H1 (cell line): ENCODE measurements at regions not wholly inside any gene's neighbourhood (a gene's known extent, or its start where the extent isn't known, plus 50 kb on each side); places are given as distances from the start of the nearest gene placed in this dataset.

ENCODE experiments used
- CTCF ChIA-PET: fragments of 300-600 bp; sonication (Branson Sonifier 250); formaldehyde crosslinking; loops from one replicate; lab custom pipeline; 2021; ENCODE audit not compliant: partially characterized antibody; lab: Charles Lee
- POLR2A ChIA-PET: fragments of 300-600 bp; sonication (Branson Sonifier 250); formaldehyde crosslinking; loops from one replicate; lab custom pipeline; 2021; ENCODE audit warnings: inconsistent platforms; ENCODE audit not compliant: partially characterized antibody; lab: Charles Lee
- DNase-seq, 2 experiments: peaks; one replicate each; pipeline versions ENCODE4 v3.0.0 to v3.0.0-alpha.2; 2010 to 2022; ENCODE audit warnings: low spot score in 2 of 2, low read depth in 1 of 2, mixed read lengths in 1 of 2
- FAIRE-seq: peaks from 2 replicates; lab custom pipeline; 2011; peaks lifted over from hg19 to GRCh38; lab: Jason Lieb, UNC
- H2AFZ ChIP-seq: 2 replicates; pipeline ENCODE4 v1.8.1; 2012; ENCODE audit warnings: low read length, inconsistent platforms
- H2AK5ac ChIP-seq: 2 replicates; pipeline ENCODE4 v1.6.1; 2013; ENCODE audit warnings: low read depth, low read length
- H2BK120ac ChIP-seq: replicated peaks from 2 replicates; pipeline ENCODE3; 2013; ENCODE audit warnings: low read depth, low read length, inconsistent platforms
- H2BK12ac ChIP-seq: 2 replicates; pipeline ENCODE4 v1.6.1; 2013; ENCODE audit warnings: low read depth, low read length
- H2BK15ac ChIP-seq: 2 replicates; pipeline ENCODE4 v1.6.1; 2013; ENCODE audit warnings: low read length
- H2BK20ac ChIP-seq: 2 replicates; pipeline ENCODE4 v1.6.1; 2013; ENCODE audit warnings: low read length
- H2BK5ac ChIP-seq: 2 replicates; pipeline ENCODE4 v1.6.1; 2013; ENCODE audit warnings: low read depth, low read length
- H3K14ac ChIP-seq: 2 replicates; pipeline ENCODE4 v1.6.1; 2013; ENCODE audit warnings: inconsistent platforms; ENCODE audit not compliant: insufficient read length
- H3K18ac ChIP-seq: 2 replicates; pipeline ENCODE4 v1.6.1; 2013; ENCODE audit warnings: low read length; ENCODE audit errors: extremely low read depth
- H3K23ac ChIP-seq: 2 replicates; pipeline ENCODE4 v1.6.1; 2013; ENCODE audit warnings: inconsistent platforms; ENCODE audit not compliant: insufficient read length
- H3K23me2 ChIP-seq: 2 replicates; pipeline ENCODE4 v1.6.1; 2013; ENCODE audit warnings: low read depth, low read length
- H3K27ac ChIP-seq: 2 replicates; pipeline ENCODE4 v1.6.1; 2011; ENCODE audit warnings: low read depth, low read length, inconsistent platforms
- H3K27me3 ChIP-seq, 4 experiments: replicated peaks in 1 of 4; 1 replicate in 1 of 4; 2 replicates in 3 of 4; pipeline versions ENCODE4 v1.6.1 to v1.8.1; 2011 to 2013; ENCODE audit warnings: low read length in 3 of 4, mild to moderate bottlenecking in 3 of 4, inconsistent platforms in 2 of 4, mixed read lengths in 2 of 4, moderate library complexity in 1 of 4; ENCODE audit not compliant: control insufficient read depth in 3 of 4, insufficient read depth in 3 of 4; ENCODE audit errors: extremely low read depth in 1 of 4
- H3K36me3 ChIP-seq, 4 experiments: 2 replicates each; pipeline versions ENCODE4 v1.6.1 to v1.8.1; 2011 to 2013; ENCODE audit warnings: mild to moderate bottlenecking in 4 of 4, low read length in 3 of 4, moderate library complexity in 2 of 4, control low read depth in 1 of 4, inconsistent platforms in 1 of 4; ENCODE audit not compliant: insufficient read depth in 4 of 4, control insufficient read depth in 2 of 4
- H3K4ac ChIP-seq: replicated peaks from 2 replicates; pipeline ENCODE3; 2013; ENCODE audit warnings: low read length, low read depth, mixed read lengths, inconsistent platforms; ENCODE audit not compliant: insufficient read length
- H3K4me1 ChIP-seq, 4 experiments: replicated peaks in 1 of 4; 1 replicate in 1 of 4; 2 replicates in 3 of 4; pipeline versions ENCODE4 v1.6.1 to v1.8.1; 2011 to 2013; ENCODE audit warnings: low read length in 3 of 4, inconsistent platforms in 2 of 4, mixed read lengths in 1 of 4; ENCODE audit not compliant: insufficient read depth in 4 of 4, control insufficient read depth in 3 of 4
- H3K4me2 ChIP-seq, 2 experiments: 2 replicates each; pipeline versions ENCODE4 v1.6.1 to v1.8.1; 2011 to 2013; ENCODE audit warnings: low read depth in 2 of 2, low read length in 2 of 2, control low read depth in 1 of 2, inconsistent platforms in 1 of 2, mild to moderate bottlenecking in 1 of 2; ENCODE audit not compliant: insufficient read depth in 1 of 2
- H3K4me3 ChIP-seq, 4 experiments: fragments of 200-600, 300-600 bp in 1 of 4; sonication (generic), shearing (Covaris generic), sonication (Bioruptor Twin) in 1 of 4; 2 replicates each; pipeline versions ENCODE4 v1.5.1 to v1.8.1; 2011 to 2016; ENCODE audit warnings: low read length in 4 of 4, low read depth in 3 of 4, control low read depth in 2 of 4, inconsistent platforms in 2 of 4, mild to moderate bottlenecking in 2 of 4, mixed read lengths in 1 of 4, moderate library complexity in 1 of 4; ENCODE audit not compliant: insufficient read depth in 2 of 4; ENCODE audit errors: extremely low read depth in 1 of 4
- H3K56ac ChIP-seq: replicated peaks from 2 replicates; pipeline ENCODE3; 2013; ENCODE audit warnings: low read depth, mild to moderate bottlenecking, mixed read lengths, low read length, inconsistent platforms; ENCODE audit not compliant: insufficient read length
- H3K79me1 ChIP-seq: 2 replicates; pipeline ENCODE4 v1.6.1; 2013; ENCODE audit warnings: low read depth, low read length, control low read depth
- H3K79me2 ChIP-seq, 2 experiments: 2 replicates each; pipeline versions ENCODE4 v1.6.1 to v1.8.1; 2012 to 2013; ENCODE audit warnings: low read length in 2 of 2, mild to moderate bottlenecking in 2 of 2, inconsistent platforms in 1 of 2; ENCODE audit not compliant: insufficient read depth in 2 of 2, control insufficient read depth in 1 of 2
- H3K9ac ChIP-seq, 4 experiments: replicated peaks in 1 of 4; 1 replicate in 1 of 4; 2 replicates in 3 of 4; pipeline versions ENCODE4 v1.6.1 to v1.8.1; 2011 to 2013; ENCODE audit warnings: low read depth in 3 of 4, low read length in 3 of 4, control low read depth in 2 of 4, mild to moderate bottlenecking in 2 of 4, moderate library complexity in 2 of 4, inconsistent platforms in 1 of 4; ENCODE audit errors: extremely low read depth in 1 of 4
- H3K9me3 ChIP-seq, 2 experiments: 2 replicates each; pipeline versions ENCODE4 v1.6.1 to v1.8.1; 2012 to 2013; ENCODE audit warnings: mild to moderate bottlenecking in 2 of 2, moderate library complexity in 2 of 2, control low read depth in 1 of 2, inconsistent platforms in 1 of 2, low read depth in 1 of 2, low read length in 1 of 2, mixed read lengths in 1 of 2; ENCODE audit not compliant: insufficient read depth in 2 of 2
- H4K20me1 ChIP-seq, 2 experiments: replicated peaks in 1 of 2; 2 replicates each; pipeline versions ENCODE3 to v1.8.1; 2011 to 2013; ENCODE audit warnings: inconsistent platforms in 2 of 2, low read length in 2 of 2, mild to moderate bottlenecking in 1 of 2; ENCODE audit not compliant: insufficient read depth in 2 of 2, control insufficient read depth in 1 of 2
- H4K5ac ChIP-seq: 2 replicates; pipeline ENCODE4 v1.6.1; 2013; ENCODE audit warnings: low read length, low read depth, mixed read lengths, inconsistent platforms; ENCODE audit not compliant: insufficient read length
- H4K8ac ChIP-seq: 2 replicates; pipeline ENCODE4 v1.8.0; 2013; ENCODE audit warnings: mild to moderate bottlenecking, moderate library complexity, low read length, inconsistent platforms; ENCODE audit not compliant: insufficient read depth; ENCODE audit errors: extremely low read depth
- H4K91ac ChIP-seq: replicated peaks from 2 replicates; pipeline ENCODE3; 2013; ENCODE audit warnings: low read length, mixed read lengths, inconsistent platforms; ENCODE audit not compliant: insufficient read length
- BCL11A ChIP-seq, 2 experiments: IDR thresholded peaks; one replicate each; pipeline ENCODE4 v1.6.1; 2011; ENCODE audit warnings: low read depth in 2 of 2, low read length in 2 of 2, mild to moderate bottlenecking in 2 of 2
- CTBP2 ChIP-seq: IDR thresholded peaks from 2 replicates; pipeline ENCODE4 v1.7.0; 2011; ENCODE audit warnings: borderline replicate concordance, mild to moderate bottlenecking, moderate library complexity, mixed read lengths, low read length; ENCODE audit not compliant: insufficient read depth, insufficient read length
- RAD21 ChIP-seq, 2 experiments: IDR thresholded peaks in 1 of 2; conservative IDR thresholded peaks in 1 of 2; 2 replicates each; pipeline ENCODE4 v1.6.1; 2011; ENCODE audit warnings: low read depth in 2 of 2, low read length in 2 of 2, improper control_type of control experiment in 1 of 2, inconsistent platforms in 1 of 2, mild to moderate bottlenecking in 1 of 2, moderate library complexity in 1 of 2
- SIN3A ChIP-seq, 2 experiments: IDR thresholded peaks in 1 of 2; conservative IDR thresholded peaks in 1 of 2; 2 replicates each; pipeline ENCODE4 v1.6.1; 2011 to 2012; ENCODE audit warnings: low read length in 2 of 2, improper control_type of control experiment in 1 of 2, low read depth in 1 of 2, mild to moderate bottlenecking in 1 of 2
- SIX5 ChIP-seq: IDR thresholded peaks from 2 replicates; pipeline ENCODE4 v1.6.1; 2011; ENCODE audit warnings: mild to moderate bottlenecking, low read depth, low read length
- SP2 ChIP-seq: IDR thresholded peaks from 2 replicates; pipeline ENCODE4 v1.6.1; 2012; ENCODE audit warnings: mild to moderate bottlenecking, low read length, inconsistent platforms
- ZNF274 ChIP-seq: IDR thresholded peaks from 2 replicates; pipeline ENCODE4 v1.7.0; 2012; ENCODE audit warnings: low read length, borderline replicate concordance; ENCODE audit errors: extremely low read depth
- WGBS, 2 experiments: shearing (Covaris generic) in 1 of 2; methylation state at CpG; one replicate each; pipeline versions ENCODE4 v1.1.6 to v1.1.7; 2013 to 2015; ENCODE audit warnings: low lambda C conversion rate in 2 of 2, mixed read lengths in 2 of 2, inconsistent platforms in 1 of 2, low coverage in 1 of 2, missing lambda C conversion rate in 1 of 2; ENCODE audit not compliant: insufficient replicate concordance in 2 of 2, insufficient coverage in 1 of 2, insufficient read length in 1 of 2; ENCODE audit errors: extremely low coverage in 1 of 2, missing lambda C conversion rate in 1 of 2; 5-methylcytosine and 5-hydroxymethylcytosine counted together

GRCh38 chr10:45201271-45201670, 114.1 kb downstream of the OR13A1 start:
- Histone ChIP-seq H3K79me2 (no peaks in the 10 kb centered on the region), H2BK120ac (no peak overlapping the region), H4K91ac (no peak overlapping the region), H3K9me3 (no peaks in the 10 kb centered on the region), H3K23ac (no peak overlapping the region), H3K79me1 (no peaks in the 10 kb centered on the region), H2AK5ac (no peak overlapping the region), H3K4me2 (no peak overlapping the region), H3K36me3 (no peaks in the 10 kb centered on the region), H3K18ac (no peak overlapping the region), H4K5ac (no peak overlapping the region), H3K4me3 (no peak overlapping the region), H3K27me3 (no peaks in the 10 kb centered on the region), H2BK20ac (no peak overlapping the region), H3K27ac (no peak overlapping the region), H3K23me2 (no peaks in the 10 kb centered on the region), H3K4ac (no peak overlapping the region), H2BK15ac (no peak overlapping the region), H4K8ac (no peak overlapping the region), H3K56ac (no peak overlapping the region), H2AFZ (no peak overlapping the region), H3K9ac (no peak overlapping the region), H3K4me1 (no peaks in the 10 kb centered on the region), H2BK5ac (no peak overlapping the region), H4K20me1 (no peaks in the 10 kb centered on the region), H2BK12ac (no peak overlapping the region), H3K14ac (no peak overlapping the region)
- 84% methylated on average over 6 of the region's 6 CpGs; no CpG with 5 or more reads in 1 of the 2 experiments for WGBS, 2 experiments
- ChIA-PET POLR2A (no interaction called here), CTCF (no interaction called here)
- no peak for DNase-seq
- no peak for FAIRE-seq
- no peak for TF ChIP-seq SIX5
- no peak for TF ChIP-seq SIN3A (conservative IDR thresholded peaks at IDR 0.05 in 1 of 2, IDR thresholded peaks at IDR 0.05 in 1 of 2; ENCODE audit: low read depth in 1 of 2, low read length in 2 of 2)
- TF ChIP-seq BCL11A (IDR thresholded peaks at IDR 0.05; ENCODE audit: low read depth in 2 of 2, low read length in 2 of 2): no peak
- no peak for TF ChIP-seq CTBP2
- no peak for TF ChIP-seq SP2
- TF ChIP-seq ZNF274: no peak
- no peak for TF ChIP-seq RAD21 (IDR thresholded peaks at IDR 0.05 in 1 of 2, conservative IDR thresholded peaks at IDR 0.05 in 1 of 2; ENCODE audit: low read depth in 2 of 2, low read length in 2 of 2)
